OCI-LY7 (cell line): ENCODE measurements at regions not wholly inside any gene's neighbourhood (a gene's known extent, or its start where the extent isn't known, plus 50 kb on each side); places are given as distances from the start of the nearest gene placed in this dataset.

Source experiments
- BruUV-seq: library from RNA; stranded (reverse); fragments of 400-500 nt; replicated peaks from 2 replicates; lab custom pipeline; 2021; lab: Mats Ljungman, UMichigan
- CTCF ChIA-PET: fragments of 300-600 bp; sonication (Branson Sonifier 250); formaldehyde crosslinking; loops from one replicate; lab custom pipeline; 2022; ENCODE audit warnings: antibody characterized with exemption; ENCODE audit not compliant: unreplicated experiment; lab: Charles Lee
- POLR2A ChIA-PET: fragments of 300-600 bp; sonication (Branson Sonifier 250); formaldehyde crosslinking; loops from one replicate; lab custom pipeline; 2022; ENCODE audit warnings: antibody characterized with exemption; lab: Charles Lee
- DNase-seq: peaks from one replicate; pipeline ENCODE4 v3.0.0-alpha.2; 2015; ENCODE audit warnings: low spot score
- H2AFZ ChIP-seq: fragments of 200-600 bp; sonication (generic), shearing (Covaris generic); 2 replicates; pipeline ENCODE4 v1.6.1; 2014; ENCODE audit warnings: mild to moderate bottlenecking, antibody characterized with exemption, low read length, moderate library complexity
- H3K27ac ChIP-seq: fragments of 200-600 bp; sonication (generic); 2 replicates; pipeline ENCODE4 v1.5.1; 2014; ENCODE audit warnings: mixed run types, low read depth, mild to moderate bottlenecking, moderate library complexity, low read length, inconsistent platforms; ENCODE audit not compliant: poor library complexity, severe bottlenecking
- H3K36me3 ChIP-seq: fragments of 200-600 bp; sonication (generic); 2 replicates; pipeline ENCODE4 v1.6.1; 2014; ENCODE audit warnings: mild to moderate bottlenecking, antibody characterized with exemption, low read length, moderate library complexity, mixed read lengths; ENCODE audit not compliant: insufficient read depth
- H3K4me1 ChIP-seq: fragments of 200-600 bp; sonication (generic); 2 replicates; pipeline ENCODE4 v1.5.1; 2014; ENCODE audit warnings: mild to moderate bottlenecking, low read length; ENCODE audit not compliant: insufficient read depth, poor library complexity, severe bottlenecking
- H3K4me2 ChIP-seq: fragments of 200-600 bp; sonication (generic); 2 replicates; pipeline ENCODE4 v1.6.1; 2014; ENCODE audit warnings: mild to moderate bottlenecking, low read length
- H3K4me3 ChIP-seq: fragments of 200-600 bp; sonication (generic); 2 replicates; pipeline ENCODE4 v1.5.1; 2014; ENCODE audit warnings: mild to moderate bottlenecking, low read depth, low read length; ENCODE audit not compliant: poor library complexity, severe bottlenecking
- H3K79me2 ChIP-seq: fragments of 200-600 bp; sonication (generic); 2 replicates; pipeline ENCODE4 v1.6.1; 2016; ENCODE audit warnings: low read depth, mild to moderate bottlenecking, low read length, moderate library complexity, mixed read lengths; ENCODE audit not compliant: insufficient read depth
- H3K9me2 ChIP-seq: fragments of 200-600 bp; sonication (generic); 2 replicates; pipeline ENCODE4 v1.6.1; 2016; ENCODE audit warnings: mild to moderate bottlenecking, low read length, mixed read lengths; ENCODE audit not compliant: insufficient read depth
- H3K9me3 ChIP-seq: fragments of 200-600 bp; sonication (generic); 2 replicates; pipeline ENCODE4 v1.6.1; 2014; ENCODE audit warnings: mild to moderate bottlenecking, mixed run types, low read length, mixed read lengths
- H4K20me1 ChIP-seq: fragments of 200-600 bp; sonication (generic); 2 replicates; pipeline ENCODE4 v1.6.1; 2014; ENCODE audit warnings: mild to moderate bottlenecking, antibody characterized with exemption, low read length, moderate library complexity, mixed read lengths; ENCODE audit not compliant: insufficient read depth
- EZH2phosphoT487 ChIP-seq: fragments of 200-600 bp; sonication (generic); IDR thresholded peaks from 2 replicates; pipeline ENCODE4 v1.6.1; 2018; ENCODE audit warnings: low read depth, borderline replicate concordance, mild to moderate bottlenecking, mixed run types, antibody characterized with exemption, low read length, moderate library complexity, mixed read lengths
- intact Hi-C: fragments of 100-400 bp; cut with micrococcal nuclease; formaldehyde crosslinking; loops from one replicate; pipeline ENCODE4 v1.10.0; 2022; ENCODE audit not compliant: unreplicated experiment
- TF ChIP-seq, protein P1 (sequence below): fragments of 200-600 bp; sonication (generic); conservative IDR thresholded peaks from 2 replicates; pipeline ENCODE4 v1.5.1; 2014; ENCODE audit warnings: mild to moderate bottlenecking, antibody characterized with exemption, low read length, moderate library complexity, mixed read lengths

GRCh38 chr6:48520951-48521350 lies 410.0 kb upstream of the PTCHD4 start:
- CTCF ChIA-PET = no interaction called here
- no peak overlapping the region for H3K27ac ChIP-seq
- no peaks in the 10 kb centered on the region for H3K4me1 ChIP-seq
- H3K36me3 ChIP-seq = no peaks in the 10 kb centered on the region
- DNase-seq = no peak
- H2AFZ ChIP-seq = no peak overlapping the region
- H3K9me3 ChIP-seq = no peaks in the 10 kb centered on the region
- no peak overlapping the region for H3K4me2 ChIP-seq
- no peaks in the 10 kb centered on the region for H3K79me2 ChIP-seq
- intact Hi-C loops = no loop called here
- H3K4me3 ChIP-seq = no peak overlapping the region
- POLR2A ChIA-PET = no interaction called here
- BruUV-seq = no TSS peak
- TF ChIP-seq, protein P1, sequence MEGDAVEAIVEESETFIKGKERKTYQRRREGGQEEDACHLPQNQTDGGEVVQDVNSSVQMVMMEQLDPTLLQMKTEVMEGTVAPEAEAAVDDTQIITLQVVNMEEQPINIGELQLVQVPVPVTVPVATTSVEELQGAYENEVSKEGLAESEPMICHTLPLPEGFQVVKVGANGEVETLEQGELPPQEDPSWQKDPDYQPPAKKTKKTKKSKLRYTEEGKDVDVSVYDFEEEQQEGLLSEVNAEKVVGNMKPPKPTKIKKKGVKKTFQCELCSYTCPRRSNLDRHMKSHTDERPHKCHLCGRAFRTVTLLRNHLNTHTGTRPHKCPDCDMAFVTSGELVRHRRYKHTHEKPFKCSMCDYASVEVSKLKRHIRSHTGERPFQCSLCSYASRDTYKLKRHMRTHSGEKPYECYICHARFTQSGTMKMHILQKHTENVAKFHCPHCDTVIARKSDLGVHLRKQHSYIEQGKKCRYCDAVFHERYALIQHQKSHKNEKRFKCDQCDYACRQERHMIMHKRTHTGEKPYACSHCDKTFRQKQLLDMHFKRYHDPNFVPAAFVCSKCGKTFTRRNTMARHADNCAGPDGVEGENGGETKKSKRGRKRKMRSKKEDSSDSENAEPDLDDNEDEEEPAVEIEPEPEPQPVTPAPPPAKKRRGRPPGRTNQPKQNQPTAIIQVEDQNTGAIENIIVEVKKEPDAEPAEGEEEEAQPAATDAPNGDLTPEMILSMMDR = no peak
- TF ChIP-seq EZH2phosphoT487 = no peak
- H4K20me1 ChIP-seq = no peaks in the 10 kb centered on the region
- H3K9me2 ChIP-seq = no peaks in the 10 kb centered on the region

DNA sequence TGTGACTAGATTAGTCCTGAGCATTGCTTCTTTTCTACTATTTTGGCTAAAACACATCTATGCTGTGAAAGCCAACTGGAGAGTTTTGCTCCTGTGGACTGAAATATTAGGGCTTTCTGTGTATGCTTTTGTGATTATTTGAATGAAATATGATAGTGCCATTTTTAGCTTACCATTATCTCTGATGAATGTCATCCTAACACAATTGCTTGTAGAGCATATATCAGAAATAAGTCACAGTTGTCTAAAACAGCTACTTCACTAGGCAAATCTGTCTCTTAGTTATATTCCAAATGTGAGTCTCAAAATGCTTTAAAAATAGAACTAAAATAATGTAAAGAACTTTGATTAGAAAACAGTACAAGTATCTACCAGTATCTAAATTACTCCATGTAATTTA lies 401.4 kb upstream of the PTCHD4 start:
- H3K9me3 ChIP-seq = no peaks in the 10 kb centered on the region
- H3K9me2 ChIP-seq = no peaks in the 10 kb centered on the region
- TF ChIP-seq, protein P1 = no peak
- no peak for TF ChIP-seq EZH2phosphoT487
- no peaks in the 10 kb centered on the region for H3K4me1 ChIP-seq
- H4K20me1 ChIP-seq = no peaks in the 10 kb centered on the region
- intact Hi-C loops = no loop called here
- no peak overlapping the region for H3K27ac ChIP-seq
- no peak overlapping the region for H3K4me2 ChIP-seq
- no peaks in the 10 kb centered on the region for H3K36me3 ChIP-seq
- CTCF ChIA-PET = no interaction called here
- no peak overlapping the region for H2AFZ ChIP-seq
- POLR2A ChIA-PET = interaction anchor here (0.7 to 1.0 kb wide), 2 partner anchors 13 to 17 kb away, joined by 3 read pairs; no protein-coding TSS in a partner anchor
- BruUV-seq = no TSS peak
- H3K79me2 ChIP-seq = no peaks in the 10 kb centered on the region
- no peak for DNase-seq
- no peak overlapping the region for H3K4me3 ChIP-seq

DNA sequence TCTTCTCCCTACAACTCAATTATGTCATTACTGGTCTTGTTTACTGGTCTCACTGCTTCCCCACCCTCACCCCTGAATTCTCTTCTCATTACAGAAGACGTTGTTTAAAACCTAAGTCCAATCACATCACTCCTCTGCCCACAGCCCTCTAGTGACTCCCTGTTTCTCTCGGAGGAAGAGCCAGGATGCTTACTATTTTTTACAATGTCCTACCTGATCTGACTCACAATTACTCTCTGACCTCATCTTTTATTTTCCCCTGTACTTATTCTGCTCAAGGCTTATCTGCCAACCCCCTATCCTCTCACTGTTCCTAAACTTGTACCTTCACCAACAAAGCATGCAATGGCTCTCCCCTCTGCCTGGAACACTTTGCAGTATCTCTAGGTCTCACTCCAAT lies 400.4 kb upstream of the PTCHD4 start:
- CTCF ChIA-PET = no interaction called here
- Histone ChIP-seq H3K9me3 (no peaks in the 10 kb centered on the region), H3K4me2 (no peak overlapping the region), H4K20me1 (no peaks in the 10 kb centered on the region), H3K4me1 (no peaks in the 10 kb centered on the region), H3K27ac (no peak overlapping the region), H2AFZ (no peak overlapping the region), H3K9me2 (no peaks in the 10 kb centered on the region), H3K79me2 (no peaks in the 10 kb centered on the region), H3K36me3 (no peaks in the 10 kb centered on the region), H3K4me3 (no peak overlapping the region)
- POLR2A ChIA-PET = interaction anchor here (0.7 kb wide), 1 partner anchor 12 kb away, joined by 3 read pairs; no protein-coding TSS in a partner anchor
- BruUV-seq = no TSS peak
- no peak for DNase-seq
- intact Hi-C loops = no loop called here
- no peak for TF ChIP-seq EZH2phosphoT487
- TF ChIP-seq, protein P1 = no peak
